ENCODE measurements at regions not wholly inside any gene's neighbourhood (a gene's known extent, or its start where the extent isn't known, plus 50 kb on each side); places are given as distances from the start of the nearest gene placed in this dataset.

- CTCF ChIA-PET (ENCODE audit: low intra/inter-chr PET ratio), result no interaction called here
- ATAC-seq, result no peak
- Histone ChIP-seq H3K36me3 (ENCODE audit: control insufficient read depth, insufficient read depth, low read length) (no peaks in the 10 kb centered on the region), H3K4me1 (replicated peaks in 1 of 2; ENCODE audit: control insufficient read depth in 2 of 2, insufficient read depth in 2 of 2, low read length in 2 of 2) (no peaks in the 10 kb centered on the region; a peak in 1 of 5 replicates), H2AFZ (ENCODE audit: low read depth, low read length) (no peak overlapping the region), H3K4me2 (ENCODE audit: insufficient read depth, low read length) (no peak overlapping the region), H3K27ac (ENCODE audit: extremely low read depth, low read depth, low read length) (no peak overlapping the region), H3K9ac (ENCODE audit: insufficient read depth in 1 of 2, low read depth in 2 of 2, low read length in 2 of 2) (no peak overlapping the region), H3K9me3 (replicated peaks; ENCODE audit: control insufficient read depth, insufficient read depth, low read depth, low read length) (no peaks in the 10 kb centered on the region), H3K9me1 (ENCODE audit: control insufficient read depth, insufficient read depth, low read length) (no peaks in the 10 kb centered on the region), H3K79me2 (ENCODE audit: control insufficient read depth, insufficient read depth, low read length) (no peaks in the 10 kb centered on the region), H4K20me1 (replicated peaks; ENCODE audit: control insufficient read depth, insufficient read depth, low read length) (no peaks in the 10 kb centered on the region), H3K4me3 (no peak overlapping the region), H3K27me3 (ENCODE audit: control insufficient read depth in 2 of 2, insufficient read depth in 2 of 2, low read length in 2 of 2) (no peaks in the 10 kb centered on the region)
- POLR2A ChIA-PET, result no interaction called here
- 71% methylated on average over 7 of the region's 7 CpGs for WGBS (ENCODE audit: insufficient coverage, low coverage, missing lambda C conversion rate)
- intact Hi-C loops (cut with micrococcal nuclease) (no loop called here), in situ Hi-C loops (cut with MboI) (no loop called here)
- no TSS peak for BruUV-seq (replicated peaks)
- TF ChIP-seq CBX3 (IDR thresholded peaks at IDR 0.05; ENCODE audit: borderline replicate concordance in 1 of 2, low read length in 2 of 2) (no peak), ZC3H8 (IDR thresholded peaks at IDR 0.05) (no peak), TAF9B (IDR thresholded peaks at IDR 0.05; ENCODE audit: partially characterized antibody) (no peak), BRD9 (IDR thresholded peaks at IDR 0.05; ENCODE audit: low read depth, partially characterized antibody) (no peak)
- DNase-seq (ENCODE audit: extremely low read depth in 1 of 4, low spot score in 3 of 4), result no peak
- no peak for FAIRE-seq
Measured at GRCh38 chrX:125387945-125388344, 68.3 kb downstream of the TEX13C start.

GRCh38 chrX:125394449-125394848 is 74.8 kb downstream of the TEX13C start:
- no peak for FAIRE-seq
- Histone ChIP-seq H3K9ac (ENCODE audit: insufficient read depth in 1 of 2, low read depth in 2 of 2, low read length in 2 of 2) (no peak overlapping the region), H2AFZ (ENCODE audit: low read depth, low read length) (no peak overlapping the region), H3K4me3 (no peak overlapping the region), H3K27me3 (ENCODE audit: control insufficient read depth in 2 of 2, insufficient read depth in 2 of 2, low read length in 2 of 2) (no peaks in the 10 kb centered on the region), H3K4me1 (replicated peaks in 1 of 2; ENCODE audit: control insufficient read depth in 2 of 2, insufficient read depth in 2 of 2, low read length in 2 of 2) (peaks cover under 1 to 21% of the 10 kb centered on the region in 2 experiments; a peak in 4 of 5 replicates), H3K9me1 (ENCODE audit: control insufficient read depth, insufficient read depth, low read length) (no peaks in the 10 kb centered on the region), H3K27ac (ENCODE audit: extremely low read depth, low read depth, low read length) (no peak overlapping the region), H3K4me2 (ENCODE audit: insufficient read depth, low read length) (no peak overlapping the region), H4K20me1 (replicated peaks; ENCODE audit: control insufficient read depth, insufficient read depth, low read length) (no peaks in the 10 kb centered on the region), H3K9me3 (replicated peaks; ENCODE audit: control insufficient read depth, insufficient read depth, low read depth, low read length) (no peaks in the 10 kb centered on the region), H3K79me2 (ENCODE audit: control insufficient read depth, insufficient read depth, low read length) (no peaks in the 10 kb centered on the region), H3K36me3 (ENCODE audit: control insufficient read depth, insufficient read depth, low read length) (no peaks in the 10 kb centered on the region; the same call in 2 of the 3 replicates)
- WGBS (ENCODE audit: insufficient coverage, low coverage, missing lambda C conversion rate), result 83% methylated on average over 4 of the region's 4 CpGs
- BruUV-seq (replicated peaks), result no TSS peak
- TF ChIP-seq SRSF7 (optimal IDR thresholded peaks at IDR 0.05; ENCODE audit: low read depth, low read length) (no peak), GATA2 (CRISPR knock-in tag; IDR thresholded peaks at IDR 0.05) (no peak), VEZF1 (CRISPR knock-in tag; IDR thresholded peaks at IDR 0.05) (no peak)
- ChIA-PET CTCF (ENCODE audit: low intra/inter-chr PET ratio) (no interaction called here), POLR2A (no interaction called here)
- DNase-seq (ENCODE audit: extremely low read depth in 1 of 4, low spot score in 3 of 4), result no peak
- intact Hi-C loops (cut with micrococcal nuclease) (no loop called here), in situ Hi-C loops (cut with MboI) (no loop called here)
- ATAC-seq, result no peak
